IPS-18c (cell line): ENCODE measurements at regions not wholly inside any gene's neighbourhood (a gene's known extent, or its start where the extent isn't known, plus 50 kb on each side); places are given as distances from the start of the nearest gene placed in this dataset.

Experiments used
- H3K4me3 ChIP-seq: 2 replicates; pipeline ENCODE4 v1.7.0; 2013; ENCODE audit warnings: low read depth, mild to moderate bottlenecking, low read length, moderate library complexity; ENCODE audit not compliant: insufficient read depth
- H3K9me3 ChIP-seq: one replicate; pipeline ENCODE4 v1.6.1; 2013; ENCODE audit warnings: mild to moderate bottlenecking, low read length, moderate library complexity; ENCODE audit not compliant: control insufficient read depth, insufficient read depth

DNA sequence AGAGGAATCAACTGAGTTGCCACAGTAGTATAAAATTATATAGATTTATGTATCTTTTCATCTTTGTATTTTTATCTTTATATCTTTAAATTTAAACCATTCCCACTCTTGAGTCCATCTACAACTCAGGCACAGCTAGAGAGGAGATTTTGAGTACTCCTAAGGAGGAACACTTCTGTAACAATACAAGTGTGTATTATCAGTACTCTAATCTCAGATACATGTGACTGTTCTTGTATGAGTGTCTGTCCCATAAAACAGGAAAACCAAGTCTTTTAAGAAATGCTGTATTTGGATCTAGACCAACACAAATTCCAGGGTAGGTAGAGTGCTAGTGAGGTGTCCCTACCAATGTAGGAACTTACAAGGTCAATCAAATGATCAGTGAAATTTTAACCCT lies 1428.0 kb upstream of the LRRTM3 start:
- Histone ChIP-seq H3K4me3 (no peak overlapping the region), H3K9me3 (no peaks in the 10 kb centered on the region)

- Histone ChIP-seq H3K9me3 (no peaks in the 10 kb centered on the region), H3K4me3 (no peak overlapping the region)
These were observed 1425.1 kb upstream of the LRRTM3 start for GRCh38 chr10:65500716-65501115.

GRCh38 chr10:65501259-65501658 lies 1424.6 kb upstream of the LRRTM3 start:
- no peak overlapping the region for H3K4me3 ChIP-seq
- H3K9me3 ChIP-seq, result no peaks in the 10 kb centered on the region

GRCh38 chr10:65518379-65518778 lies 1407.5 kb upstream of the LRRTM3 start:
- H3K9me3 ChIP-seq, result no peaks in the 10 kb centered on the region

DNA sequence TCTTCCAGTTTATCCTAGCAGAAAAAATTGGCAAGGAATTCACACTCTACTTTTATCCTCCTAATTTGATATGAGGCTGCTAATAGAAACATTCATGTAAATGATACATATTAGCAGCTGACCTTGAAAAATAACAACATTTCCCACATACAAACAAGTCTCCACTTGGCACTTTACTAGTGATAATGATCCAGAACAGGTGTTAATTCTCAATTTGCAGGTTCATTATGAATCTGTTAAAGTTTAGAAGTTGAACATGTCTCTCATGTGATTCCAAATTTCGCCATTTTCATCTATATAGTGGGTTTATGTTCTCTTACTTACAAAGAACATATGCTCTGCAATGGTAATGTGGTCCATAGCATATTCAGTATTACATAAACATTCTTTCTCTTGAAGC lies 1396.8 kb upstream of the LRRTM3 start:
- Histone ChIP-seq H3K4me3 (no peak overlapping the region), H3K9me3 (no peaks in the 10 kb centered on the region)

More at GRCh38 chr10:65518379-65518778, 1407.5 kb upstream of the LRRTM3 start:
- no peak overlapping the region for H3K4me3 ChIP-seq

GRCh38 chr10:65531545-65531944 lies 1394.3 kb upstream of the LRRTM3 start:
- Histone ChIP-seq H3K9me3 (no peaks in the 10 kb centered on the region), H3K4me3 (no peak overlapping the region)

GRCh38 chr10:65534771-65535170 lies 1391.1 kb upstream of the LRRTM3 start:
- no peaks in the 10 kb centered on the region for H3K9me3 ChIP-seq
- no peak overlapping the region for H3K4me3 ChIP-seq

DNA sequence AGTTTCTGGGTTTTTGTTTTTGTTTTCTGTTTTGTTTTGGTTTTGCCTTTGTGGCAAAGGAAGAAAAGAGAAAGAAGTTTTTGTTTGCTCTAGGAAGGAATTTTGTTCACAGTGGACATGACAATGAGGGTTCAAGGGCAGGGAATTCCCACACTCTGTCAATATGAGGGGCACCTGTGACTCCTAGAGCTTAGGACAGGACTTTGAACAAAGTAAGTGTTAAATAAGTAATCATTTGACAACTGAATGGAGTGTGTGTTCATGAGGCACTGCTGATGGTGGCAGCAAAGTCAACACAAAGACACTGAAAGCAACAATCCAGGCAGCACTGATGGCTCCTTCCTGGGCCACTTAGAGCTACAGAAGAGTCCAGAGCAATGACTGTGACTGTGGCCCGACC lies 1381.1 kb upstream of the LRRTM3 start:
- Histone ChIP-seq H3K4me3 (no peak overlapping the region), H3K9me3 (no peaks in the 10 kb centered on the region)

DNA sequence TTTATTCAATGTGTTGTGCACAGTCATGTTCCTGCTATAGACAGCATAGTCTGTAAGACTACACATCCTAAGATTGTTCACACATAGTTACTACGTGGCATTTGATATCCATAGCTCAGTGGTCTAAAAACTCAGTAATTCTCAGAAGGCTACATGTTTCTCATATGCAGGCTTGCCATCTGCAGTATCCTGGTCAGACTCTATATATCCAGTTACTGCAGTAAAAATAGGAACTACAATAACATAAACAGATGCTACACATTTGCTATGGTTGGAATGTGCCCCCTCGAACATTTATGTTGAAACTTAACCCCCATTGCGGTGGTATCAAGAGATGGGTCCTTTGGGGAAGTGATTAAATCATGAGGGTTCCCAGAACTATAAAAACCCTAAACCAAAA lies 1377.8 kb upstream of the LRRTM3 start:
- no peak overlapping the region for H3K4me3 ChIP-seq
- no peaks in the 10 kb centered on the region for H3K9me3 ChIP-seq

- Histone ChIP-seq H3K9me3 (no peaks in the 10 kb centered on the region), H3K4me3 (no peak overlapping the region)
These were observed 1375.1 kb upstream of the LRRTM3 start for GRCh38 chr10:65550761-65551160.

GRCh38 chr10:65555192-65555591 lies 1370.6 kb upstream of the LRRTM3 start:
- no peaks in the 10 kb centered on the region for H3K9me3 ChIP-seq
- H3K4me3 ChIP-seq, result no peak overlapping the region

DNA sequence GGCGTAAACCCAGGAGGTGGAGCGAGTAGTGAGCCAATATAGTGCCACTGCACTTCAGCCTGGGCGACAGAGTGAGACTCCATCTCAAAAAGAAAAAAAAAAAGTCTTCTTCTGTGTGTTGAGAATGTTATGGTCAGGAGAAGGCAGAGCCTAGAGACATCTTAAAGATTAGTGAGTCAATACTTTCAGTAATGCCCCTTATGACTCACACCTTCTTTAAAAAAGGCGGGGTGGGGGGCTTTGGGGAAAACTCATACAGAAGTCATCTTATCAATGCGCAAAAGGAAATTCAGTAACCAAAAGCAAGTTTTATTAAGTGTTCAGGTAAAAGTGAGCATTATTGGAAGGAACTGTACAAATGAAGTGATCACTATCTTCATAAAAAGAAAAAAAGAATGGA lies 1369.8 kb upstream of the LRRTM3 start:
- H3K4me3 ChIP-seq, result no peak overlapping the region
- H3K9me3 ChIP-seq, result no peaks in the 10 kb centered on the region

DNA sequence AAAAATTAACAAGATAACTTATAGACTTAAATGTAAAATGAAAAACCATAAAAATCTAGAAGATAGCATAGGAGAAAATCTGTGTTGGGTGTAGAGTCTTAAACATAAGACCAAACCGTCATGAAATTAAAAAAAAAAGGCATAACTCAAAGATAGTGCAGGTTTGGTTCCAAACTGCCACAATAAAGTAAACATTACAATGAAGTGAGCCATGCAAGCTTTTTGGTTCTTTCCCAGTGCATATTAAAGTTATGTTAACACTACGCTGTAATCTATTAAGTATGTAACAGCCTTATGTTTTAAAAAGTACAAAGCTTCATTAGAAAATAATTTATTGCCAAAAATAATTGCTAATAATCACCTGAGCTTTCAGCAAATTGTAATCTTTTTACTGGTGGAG lies 1366.5 kb upstream of the LRRTM3 start:
- Histone ChIP-seq H3K4me3 (no peak overlapping the region), H3K9me3 (no peaks in the 10 kb centered on the region)

DNA sequence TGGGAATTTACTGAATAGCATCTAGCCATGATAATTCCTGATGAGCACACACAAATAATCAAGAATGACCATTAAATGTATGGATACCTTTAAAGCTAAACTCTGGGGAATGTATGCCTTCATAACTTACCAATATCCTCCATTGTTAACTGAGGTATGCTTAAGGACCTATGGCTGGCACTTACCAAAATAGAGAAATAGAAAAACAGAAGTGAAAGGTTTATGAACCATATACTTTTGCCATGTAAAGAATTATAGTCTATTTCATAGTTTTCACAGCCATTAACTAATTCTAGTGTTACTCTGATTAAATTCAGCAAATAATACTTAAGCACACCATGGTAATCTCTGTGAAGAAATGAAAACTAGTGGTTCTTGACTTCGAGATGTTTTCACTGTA lies 1360.6 kb upstream of the LRRTM3 start:
- H3K9me3 ChIP-seq, result no peaks in the 10 kb centered on the region
- no peak overlapping the region for H3K4me3 ChIP-seq

DNA sequence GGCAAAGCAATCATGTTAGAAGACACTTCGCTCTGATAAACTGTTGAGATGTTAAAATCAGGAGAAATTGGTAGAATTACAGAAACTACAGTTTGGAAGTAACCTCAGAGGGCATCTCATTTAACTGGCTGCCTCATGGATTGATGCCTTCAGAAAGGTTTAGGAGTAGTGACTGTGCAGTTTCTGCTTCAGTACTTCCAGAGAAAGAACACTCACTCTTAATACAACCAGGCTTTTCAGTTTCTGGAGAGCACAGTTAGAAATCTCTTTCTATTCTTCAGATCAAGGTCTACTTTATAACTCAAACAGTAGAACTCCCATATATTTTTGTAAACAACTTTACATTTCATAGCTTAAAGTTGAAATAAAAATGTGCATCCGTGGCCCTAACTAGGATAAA lies 1358.9 kb upstream of the LRRTM3 start:
- no peaks in the 10 kb centered on the region for H3K9me3 ChIP-seq
- H3K4me3 ChIP-seq, result no peak overlapping the region

DNA sequence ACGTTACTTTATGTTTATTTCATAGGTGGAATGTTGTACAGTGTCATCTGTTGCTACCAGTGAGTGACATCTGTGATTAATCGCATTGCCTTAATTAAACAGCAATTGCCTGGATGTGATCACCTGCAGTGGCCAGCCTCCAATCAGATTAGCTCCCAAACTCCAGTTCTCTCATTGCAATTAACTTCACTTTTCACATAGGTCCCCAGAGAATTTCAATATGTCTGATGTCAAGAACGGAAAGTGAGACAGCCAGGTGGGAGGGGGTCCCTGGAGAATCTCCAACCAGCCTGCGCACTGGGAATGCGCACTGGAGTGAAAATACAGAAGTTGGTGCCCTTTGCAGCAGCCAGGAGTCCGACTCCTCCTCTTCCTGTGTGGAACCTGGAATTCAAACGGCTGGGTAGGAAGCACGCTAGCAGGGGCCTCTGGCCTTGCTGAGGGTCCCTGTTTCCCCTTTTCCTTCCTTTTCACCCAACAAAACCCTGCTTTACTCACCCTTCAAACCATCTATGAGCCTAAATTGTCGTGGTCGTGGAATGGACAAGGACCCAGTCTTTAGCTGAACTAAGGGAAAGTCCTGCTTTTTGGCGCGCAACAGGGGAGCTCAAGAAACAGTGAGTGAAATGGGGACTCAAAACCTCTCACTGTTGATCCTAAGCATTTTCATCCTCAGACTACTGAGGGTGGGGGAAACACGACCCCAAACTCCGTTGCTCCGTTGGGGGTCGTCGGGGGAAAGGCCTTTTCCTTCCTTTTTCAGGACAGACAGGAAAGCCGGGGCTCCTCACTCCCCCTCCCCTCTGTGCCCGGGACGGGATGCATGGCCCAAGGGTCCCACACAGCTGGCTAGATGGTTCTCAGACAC lies 1355.5 kb upstream of the LRRTM3 start:
- H3K9me3 ChIP-seq, result no peaks in the 10 kb centered on the region
- peak overlapping the region; percentile 92 for H3K4me3 ChIP-seq

- no peaks in the 10 kb centered on the region for H3K9me3 ChIP-seq
- peak overlapping the region; percentile 92 for H3K4me3 ChIP-seq
These were observed 1354.7 kb upstream of the LRRTM3 start for GRCh38 chr10:65571011-65571570.

DNA sequence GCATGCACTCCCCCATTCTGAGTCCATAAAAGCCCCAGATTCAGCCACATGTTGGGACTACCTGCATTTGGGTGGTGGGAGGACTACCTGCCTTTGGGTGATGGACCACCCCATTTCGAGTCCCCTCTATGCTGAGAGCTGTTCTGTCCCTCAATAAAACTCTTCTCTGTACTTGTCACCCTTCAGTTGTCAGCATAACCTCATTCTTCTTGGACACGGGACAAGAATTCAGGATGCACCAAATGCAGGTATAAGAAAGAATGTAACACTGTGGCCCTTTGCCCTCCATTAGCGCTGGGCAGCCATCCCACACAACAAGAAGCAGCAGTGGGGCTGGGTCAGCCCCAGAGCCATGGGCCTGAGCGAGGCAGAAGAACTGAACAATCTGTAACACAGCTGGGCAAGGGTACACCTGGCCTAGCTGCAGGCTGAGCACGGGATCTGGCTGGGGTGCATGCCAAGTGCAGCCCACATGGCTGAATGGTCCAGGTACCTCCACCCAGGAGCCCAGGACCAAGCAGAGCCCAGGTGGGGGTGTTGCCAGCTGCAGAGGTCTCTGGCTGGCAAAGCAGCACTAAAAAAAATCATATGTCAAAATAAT lies 1344.3 kb upstream of the LRRTM3 start:
- Histone ChIP-seq H3K9me3 (peaks cover 18% of the 10 kb centered on the region), H3K4me3 (no peak overlapping the region)
